Hematopoietic multipotent progenitor cell treated with erythropoietin and hydrocortisone succinate and interleukin-3 and kit ligand, for 17 days (in vitro differentiated cells): ENCODE measurements at regions not wholly inside any gene's neighbourhood (a gene's known extent, or its start where the extent isn't known, plus 50 kb on each side); places are given as distances from the start of the nearest gene placed in this dataset.

Source experiments
- DNase-seq: peaks from one replicate; pipeline ENCODE4 v3.0.0-alpha.2; 2015; ENCODE audit warnings: low spot score

- DNase-seq: no peak
These were observed 501.4 kb upstream of the DAB1 start for GRCh38 chr1:57925226-57925625.

GRCh38 chr1:57922130-57922529 is 498.3 kb upstream of the DAB1 start:
- no peak for DNase-seq

DNA sequence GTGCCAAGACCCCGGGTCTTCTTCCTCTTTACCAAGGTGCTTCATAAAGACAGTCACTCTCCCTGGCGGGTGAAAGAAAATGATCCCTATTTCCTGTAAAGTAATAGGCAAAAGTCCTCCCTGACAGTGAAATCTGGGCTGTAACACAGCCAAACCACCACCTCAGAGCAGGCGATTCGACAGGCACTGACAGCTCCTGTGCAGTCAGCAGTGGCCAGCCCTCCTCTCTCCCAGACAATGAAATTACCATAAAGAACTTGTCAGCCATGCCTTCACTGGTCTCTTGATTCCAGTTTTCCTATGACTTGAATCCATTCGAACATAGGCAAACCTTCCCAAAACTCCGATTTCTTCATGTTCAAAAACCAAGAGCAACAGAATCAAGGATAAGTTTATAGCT is 492.2 kb upstream of the DAB1 start:
- DNase-seq: no peak

DNA sequence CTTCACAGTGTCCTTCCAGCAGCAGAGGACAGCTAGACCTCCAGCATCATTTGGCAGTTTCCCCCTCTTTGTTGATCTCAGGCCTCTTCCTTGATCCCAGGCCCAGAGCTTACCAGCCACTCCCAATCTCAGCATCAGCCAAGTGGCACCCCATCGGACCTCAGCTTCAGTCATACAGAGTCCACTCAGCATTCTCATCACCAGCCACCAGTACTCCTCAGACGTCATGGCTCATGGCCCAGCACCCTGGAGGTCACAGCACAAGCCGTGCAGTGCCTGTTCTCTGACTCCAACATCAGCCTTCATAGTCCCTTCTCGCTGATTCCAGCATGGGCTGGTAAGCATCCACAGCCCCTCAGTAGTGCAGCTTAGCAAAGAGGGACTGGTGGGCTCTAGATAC is 487.6 kb upstream of the DAB1 start:
- DNase-seq: no peak

DNA sequence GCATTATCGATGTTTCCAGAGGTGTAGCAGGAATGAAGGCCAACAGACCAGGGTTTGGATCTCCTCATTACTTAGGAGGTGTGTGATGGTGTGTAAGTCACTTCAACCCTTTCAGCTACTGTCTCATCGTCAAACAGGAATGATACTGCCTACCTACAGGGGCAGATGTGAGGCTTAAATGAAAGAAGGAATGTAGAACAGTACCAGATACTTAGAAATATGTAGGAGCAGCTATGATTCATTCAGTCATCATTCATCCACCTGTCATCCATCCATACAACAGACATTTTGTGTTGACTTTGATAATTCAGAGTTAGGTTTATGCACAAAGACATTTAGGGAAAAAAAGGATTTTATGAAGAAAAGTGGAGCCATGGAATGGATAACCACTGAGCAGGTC is 486.9 kb upstream of the DAB1 start:
- DNase-seq: no peak

DNA sequence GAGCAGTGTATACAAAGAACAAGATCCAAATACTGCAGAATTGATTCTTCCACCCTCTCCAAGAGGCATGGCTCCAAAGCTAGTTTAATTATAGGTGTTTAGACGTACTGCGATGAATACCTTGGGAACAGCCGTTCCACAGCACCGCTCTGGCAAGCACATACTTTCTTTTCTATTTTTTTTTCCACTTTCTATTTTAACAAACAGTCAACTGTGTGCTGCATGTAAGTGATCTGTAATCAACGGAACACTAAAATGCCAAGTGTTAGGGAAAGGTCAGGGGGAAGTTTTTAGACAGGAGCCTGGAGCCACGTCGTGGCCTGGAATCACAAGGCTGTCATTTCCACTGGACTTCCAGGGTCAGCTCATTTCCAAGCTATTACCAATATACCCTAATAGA is 486.4 kb upstream of the DAB1 start:
- no peak for DNase-seq

DNA sequence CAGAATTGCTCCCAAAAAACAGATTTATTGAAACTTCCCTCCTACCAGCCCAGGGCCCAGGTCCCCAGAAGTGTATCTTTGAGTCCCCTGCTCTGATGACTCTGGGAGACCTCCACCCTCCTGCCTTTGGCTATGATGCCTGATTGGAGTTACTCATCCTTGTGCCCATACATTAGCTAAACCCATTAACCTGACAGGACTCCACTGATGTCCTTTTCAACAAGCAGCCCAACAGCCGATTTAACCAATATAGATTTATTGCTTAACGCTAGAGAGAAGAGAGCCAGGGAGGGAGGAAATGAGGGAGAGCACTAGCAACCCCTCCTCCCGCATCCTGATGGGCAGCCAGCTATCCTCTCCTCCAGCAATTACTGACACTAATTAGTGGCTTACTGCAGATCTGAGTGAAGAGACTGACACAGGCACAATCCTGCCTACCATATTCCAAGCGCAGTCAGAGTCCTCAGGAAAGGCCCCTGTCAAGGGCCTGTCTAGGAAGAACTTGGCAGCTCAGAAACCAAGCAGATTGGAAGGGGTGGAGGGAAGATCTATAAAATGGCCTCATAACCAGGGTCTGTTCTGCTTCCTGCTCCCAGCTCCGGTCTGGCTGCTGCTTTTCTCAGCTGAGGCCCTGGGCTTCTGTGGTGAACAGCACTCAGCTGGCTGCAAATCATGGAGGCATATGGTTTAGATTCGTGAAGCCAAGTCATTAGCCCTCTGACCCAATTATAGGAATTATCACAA is 484.5 kb upstream of the DAB1 start:
- no peak for DNase-seq

- DNase-seq: no peak
These were observed 477.5 kb upstream of the DAB1 start for GRCh38 chr1:57901208-57901919.

DNA sequence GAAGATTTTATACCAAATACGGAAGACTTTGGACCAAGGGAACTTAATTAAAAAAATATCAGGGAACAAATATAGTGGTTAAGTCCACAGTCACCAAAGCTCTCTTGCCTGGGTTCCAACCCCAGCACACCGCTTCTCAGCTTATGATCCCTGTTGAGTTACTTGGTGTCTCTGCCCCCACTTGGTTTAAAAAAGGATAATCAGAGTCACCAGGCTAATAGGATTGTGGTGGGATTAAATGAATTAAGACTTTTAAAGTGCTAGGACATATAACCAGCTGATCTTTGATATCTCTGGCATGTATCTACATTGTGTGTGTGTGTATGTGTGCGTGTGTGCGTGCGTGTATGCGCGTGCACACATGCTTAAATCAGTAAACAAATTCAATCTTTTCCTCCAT is 474.7 kb upstream of the DAB1 start:
- DNase-seq: no peak

GRCh38 chr1:57897581-57897980 is 473.7 kb upstream of the DAB1 start:
- DNase-seq: no peak

- no peak for DNase-seq
These were observed 470.5 kb upstream of the DAB1 start for GRCh38 chr1:57894315-57894714.

DNA sequence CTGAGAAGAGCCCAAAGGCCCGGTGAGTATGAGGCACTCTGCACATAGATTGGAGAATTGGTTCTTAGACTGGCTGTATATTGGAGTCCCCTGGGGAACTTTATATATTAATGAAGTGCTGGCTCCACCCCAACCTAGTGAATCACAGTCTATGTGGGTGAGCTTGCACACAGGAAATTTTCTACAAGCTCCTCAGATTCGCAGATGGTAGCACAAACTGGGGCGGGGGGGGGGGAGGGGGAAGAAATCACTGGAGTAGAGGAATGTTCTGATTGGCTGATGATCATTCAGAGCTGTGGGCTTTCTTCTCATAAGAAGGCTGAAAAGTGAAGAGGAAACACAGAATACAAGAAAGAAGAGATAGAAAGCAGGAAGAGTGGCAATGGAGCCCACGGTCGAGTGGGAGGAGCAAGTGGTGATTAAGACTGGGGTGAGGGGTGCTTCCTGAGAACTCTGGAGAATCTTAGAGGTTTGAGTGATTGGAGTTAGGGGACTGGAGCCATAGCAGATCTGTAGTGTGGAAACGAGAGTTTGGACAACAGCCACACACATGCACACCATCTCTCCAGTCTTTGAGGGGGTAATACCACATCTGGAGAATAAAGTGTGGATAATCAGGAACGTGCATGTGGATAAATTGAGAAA is 465.9 kb upstream of the DAB1 start:
- DNase-seq: no peak

DNA sequence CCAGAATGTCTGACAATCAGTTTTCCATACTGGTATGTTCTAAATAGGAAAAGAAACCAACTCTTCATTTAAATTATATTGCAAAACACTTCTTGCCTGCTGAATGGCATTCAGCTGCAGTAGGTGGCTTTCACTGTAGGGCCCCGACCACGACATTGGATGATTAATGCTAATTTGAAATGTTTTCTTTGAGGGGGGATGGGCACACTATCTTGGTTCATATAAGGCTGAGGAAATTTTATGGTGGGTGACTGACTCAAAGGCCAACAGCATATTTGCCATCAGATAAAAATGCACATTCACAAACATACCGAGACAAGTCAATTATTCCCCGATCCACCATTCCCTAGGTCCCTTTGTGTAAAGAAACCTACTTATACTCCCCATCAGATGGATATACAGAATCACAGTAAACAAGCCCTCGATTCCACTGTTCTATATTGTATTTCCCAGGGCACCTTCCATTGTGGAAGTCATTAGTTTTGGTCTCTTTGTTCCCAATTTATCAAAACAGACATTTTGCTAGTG is 464.2 kb upstream of the DAB1 start:
- DNase-seq: no peak

DNA sequence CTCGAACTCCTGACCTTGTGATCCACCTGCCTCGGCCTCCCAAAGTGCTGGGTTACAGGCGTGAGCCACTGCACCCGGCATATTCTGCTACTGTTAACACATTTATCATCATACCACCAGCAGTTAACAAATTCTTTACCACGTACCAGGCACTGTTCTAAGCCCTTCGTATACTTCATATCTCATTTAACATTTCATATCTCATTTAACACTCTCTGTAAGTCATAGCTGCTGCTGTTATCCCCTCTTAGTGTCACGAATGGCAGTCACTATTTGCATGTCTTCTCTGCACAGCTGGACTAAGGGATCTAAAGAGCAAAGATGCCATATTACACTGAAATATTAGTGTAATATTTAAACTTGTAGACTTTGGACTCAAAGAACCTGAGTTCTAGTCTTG is 462.5 kb upstream of the DAB1 start:
- DNase-seq: no peak

GRCh38 chr1:57883642-57883995 is 459.8 kb upstream of the DAB1 start:
- no peak for DNase-seq

GRCh38 chr1:57882934-57883641 is 459.2 kb upstream of the DAB1 start:
- DNase-seq: no peak

DNA sequence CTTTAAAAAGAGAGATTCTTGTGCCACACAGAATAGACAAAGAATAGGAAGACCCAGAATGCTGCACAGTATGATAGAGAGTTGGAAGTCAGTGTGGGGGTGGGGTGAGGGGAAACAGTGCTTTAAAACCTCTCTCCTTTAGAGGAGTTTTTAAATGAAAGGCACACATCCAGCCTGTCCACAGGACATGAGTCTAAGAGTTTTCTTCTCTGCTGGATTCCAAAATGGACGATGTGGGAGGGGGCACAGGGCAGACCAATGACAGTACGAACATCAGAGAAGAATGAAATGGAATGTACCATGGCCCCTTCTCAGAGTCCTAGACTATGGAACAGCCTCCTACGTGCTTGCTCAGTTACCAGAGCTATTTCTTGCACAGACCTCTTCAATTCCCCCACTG is 458.2 kb upstream of the DAB1 start:
- no peak for DNase-seq

GRCh38 chr1:57881639-57882038 is 457.8 kb upstream of the DAB1 start:
- DNase-seq: no peak

DNA sequence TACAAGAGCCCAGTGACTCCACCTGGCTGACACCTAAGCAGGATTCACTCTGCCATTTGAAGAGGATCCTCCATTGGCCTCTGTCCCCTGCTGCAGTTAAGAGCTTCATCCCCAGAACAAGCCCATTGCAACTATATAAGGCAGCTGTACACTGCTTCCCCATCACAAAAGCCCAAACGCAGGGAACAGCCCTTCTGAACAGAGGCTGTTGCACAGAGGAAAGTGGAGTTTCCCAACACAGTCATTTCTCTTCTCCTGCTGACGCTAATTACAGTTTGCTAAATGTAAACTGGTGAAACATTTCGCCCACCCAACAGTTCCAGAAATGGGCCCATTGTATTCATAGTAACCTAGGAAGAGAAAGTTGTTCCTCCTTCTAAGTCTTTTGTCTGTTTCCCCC is 455.8 kb upstream of the DAB1 start:
- DNase-seq: no peak

DNA sequence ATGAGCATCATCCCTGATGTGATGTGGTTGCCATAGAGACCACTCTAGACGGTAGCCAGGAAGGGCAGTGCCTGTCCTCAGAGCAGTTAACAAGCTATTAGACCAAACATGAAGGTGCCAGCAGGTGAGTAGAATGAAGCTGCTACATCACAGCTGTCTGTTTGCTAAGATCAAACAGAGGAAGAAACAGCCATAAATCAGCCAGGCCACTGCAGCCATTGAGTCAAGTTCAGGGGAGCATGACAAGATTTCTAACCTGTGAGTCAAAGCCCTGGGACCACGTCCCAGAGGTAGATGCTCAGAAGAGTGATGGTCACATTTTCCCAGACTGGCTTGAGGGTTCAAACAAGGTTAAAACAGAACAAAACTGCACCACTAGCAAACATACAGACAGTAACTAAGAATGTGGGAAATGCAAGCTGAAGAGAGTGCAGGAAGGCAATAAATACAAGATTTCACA is 450.6 kb upstream of the DAB1 start:
- DNase-seq: no peak

DNA sequence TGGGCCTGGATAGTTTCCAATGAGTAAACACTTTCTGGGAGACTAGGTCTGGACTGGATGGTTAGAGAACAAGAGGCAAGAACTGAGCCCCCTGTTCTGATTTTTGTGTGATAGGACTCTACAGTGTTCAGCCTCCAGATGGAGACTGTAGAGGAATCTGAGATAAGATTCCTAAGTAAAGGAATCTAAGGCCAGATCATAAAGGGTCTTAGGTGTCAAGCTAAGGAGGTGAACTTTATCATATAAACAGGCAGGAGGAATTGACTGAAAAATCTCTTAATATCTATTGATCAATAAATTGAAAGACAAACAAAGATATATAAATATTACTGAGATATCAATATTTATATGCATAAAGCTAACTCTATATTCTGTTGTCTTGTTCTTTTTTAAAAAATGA is 449.1 kb upstream of the DAB1 start:
- DNase-seq: no peak

GRCh38 chr1:57868908-57869307 is 445.0 kb upstream of the DAB1 start:
- DNase-seq: no peak

DNA sequence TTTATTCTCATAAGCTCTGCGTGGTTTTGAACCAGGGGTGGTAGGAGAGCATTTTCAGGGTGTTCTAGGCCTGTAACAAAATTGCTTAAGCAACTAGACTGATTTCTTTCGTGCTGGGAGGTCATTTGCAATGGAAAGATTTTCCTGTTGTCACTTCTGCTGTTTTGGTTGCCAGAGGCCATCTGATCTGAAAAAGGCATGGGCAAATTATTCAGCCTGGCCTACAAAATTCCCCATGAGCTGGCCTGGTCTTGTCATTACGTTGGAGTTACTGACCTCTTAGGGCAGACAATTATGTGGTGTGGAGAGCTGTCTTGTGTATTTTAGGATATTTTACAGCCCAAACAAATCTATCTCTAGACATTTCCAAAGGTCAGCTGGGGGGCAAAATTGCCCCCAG is 444.4 kb upstream of the DAB1 start:
- DNase-seq: no peak
